ENCODE measurements at regions not wholly inside any gene's neighbourhood (a gene's known extent, or its start where the extent isn't known, plus 50 kb on each side); places are given as distances from the start of the nearest gene placed in this dataset.

DNA sequence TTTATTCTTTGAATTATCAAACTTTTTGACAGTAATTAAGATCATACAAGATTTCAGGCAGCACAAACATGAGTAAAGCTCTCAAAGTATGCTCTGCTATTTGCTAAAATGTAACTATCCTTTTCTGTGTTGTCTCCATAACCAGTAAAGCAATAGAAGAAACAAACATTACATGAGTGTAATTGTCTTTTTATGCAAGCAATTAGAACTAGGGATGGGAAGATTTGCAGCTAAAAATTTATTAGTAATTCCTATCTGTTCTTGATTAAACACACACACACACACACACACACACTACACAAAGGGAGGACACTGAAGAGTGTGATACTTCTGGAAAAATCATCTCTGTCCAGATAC is 512.9 kb downstream of the FAT4 start:
- TF ChIP-seq, protein P1, sequence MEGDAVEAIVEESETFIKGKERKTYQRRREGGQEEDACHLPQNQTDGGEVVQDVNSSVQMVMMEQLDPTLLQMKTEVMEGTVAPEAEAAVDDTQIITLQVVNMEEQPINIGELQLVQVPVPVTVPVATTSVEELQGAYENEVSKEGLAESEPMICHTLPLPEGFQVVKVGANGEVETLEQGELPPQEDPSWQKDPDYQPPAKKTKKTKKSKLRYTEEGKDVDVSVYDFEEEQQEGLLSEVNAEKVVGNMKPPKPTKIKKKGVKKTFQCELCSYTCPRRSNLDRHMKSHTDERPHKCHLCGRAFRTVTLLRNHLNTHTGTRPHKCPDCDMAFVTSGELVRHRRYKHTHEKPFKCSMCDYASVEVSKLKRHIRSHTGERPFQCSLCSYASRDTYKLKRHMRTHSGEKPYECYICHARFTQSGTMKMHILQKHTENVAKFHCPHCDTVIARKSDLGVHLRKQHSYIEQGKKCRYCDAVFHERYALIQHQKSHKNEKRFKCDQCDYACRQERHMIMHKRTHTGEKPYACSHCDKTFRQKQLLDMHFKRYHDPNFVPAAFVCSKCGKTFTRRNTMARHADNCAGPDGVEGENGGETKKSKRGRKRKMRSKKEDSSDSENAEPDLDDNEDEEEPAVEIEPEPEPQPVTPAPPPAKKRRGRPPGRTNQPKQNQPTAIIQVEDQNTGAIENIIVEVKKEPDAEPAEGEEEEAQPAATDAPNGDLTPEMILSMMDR (IDR thresholded peaks at IDR 0.05 in 8 of 11, conservative IDR thresholded peaks at IDR 0.05 in 3 of 11): no peak
- TF ChIP-seq POLR2AphosphoS5 (IDR thresholded peaks at IDR 0.05): no peak

Measured in spleen (tissue), 7 donors.